Fibroblast of lung (primary cell): ENCODE measurements at regions not wholly inside any gene's neighbourhood (a gene's known extent, or its start where the extent isn't known, plus 50 kb on each side); places are given as distances from the start of the nearest gene placed in this dataset.

Experiments used
- EZH2 ChIP-seq: IDR thresholded peaks from 2 replicates; pipeline ENCODE4 v1.5.1; 2012; ENCODE audit warnings: low read length, control low read depth, mild to moderate bottlenecking; ENCODE audit errors: missing control alignments
- TF ChIP-seq, protein P1 (sequence below), 2 donors: IDR thresholded peaks in 1 of 2; conservative IDR thresholded peaks in 1 of 2; 1 replicate in 1 of 2; 2 replicates in 1 of 2; pipeline ENCODE4 v1.5.1; 2011 to 2012; ENCODE audit warnings: low read length in 2 of 2, control low read depth in 1 of 2, inconsistent platforms in 1 of 2, low read depth in 1 of 2, mild to moderate bottlenecking in 1 of 2

DNA sequence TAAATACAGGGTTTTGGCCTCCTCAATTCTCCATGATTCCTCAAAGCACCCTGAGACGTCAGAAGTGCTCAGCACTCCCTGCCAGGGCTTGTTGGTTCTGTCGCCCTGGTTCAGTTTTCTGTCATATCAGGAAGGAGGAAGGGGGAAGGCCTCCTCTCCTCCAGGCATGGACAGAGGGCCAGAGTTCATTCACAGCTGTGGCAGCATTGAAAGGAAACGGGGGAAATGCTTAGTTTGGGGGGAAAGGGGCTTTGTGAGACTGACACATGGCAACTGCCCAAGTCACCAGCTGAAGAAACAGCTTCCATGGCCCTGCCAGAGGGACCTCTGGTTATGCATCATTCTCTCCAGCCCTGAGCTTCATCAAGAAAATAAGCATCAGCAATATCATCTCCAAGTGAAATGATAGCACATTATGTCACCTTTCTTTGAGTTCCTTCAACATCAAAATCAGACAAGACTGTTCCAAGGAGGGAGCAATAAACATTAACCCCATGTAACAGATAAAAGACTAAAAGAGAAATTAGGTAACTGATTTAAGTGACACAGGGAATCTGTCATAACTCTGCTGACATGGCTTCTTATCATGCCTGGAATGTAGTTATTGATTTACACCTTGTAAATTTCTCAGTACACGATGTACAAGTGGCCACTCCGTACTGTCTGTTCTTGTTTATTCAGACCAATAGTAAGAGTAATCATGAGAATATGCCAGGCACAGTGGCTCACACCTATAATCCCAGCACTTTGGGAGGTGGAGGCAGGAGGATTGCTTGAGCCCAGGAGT, 103.2 kb upstream of the SLC25A33 start:
- TF ChIP-seq, protein P1, sequence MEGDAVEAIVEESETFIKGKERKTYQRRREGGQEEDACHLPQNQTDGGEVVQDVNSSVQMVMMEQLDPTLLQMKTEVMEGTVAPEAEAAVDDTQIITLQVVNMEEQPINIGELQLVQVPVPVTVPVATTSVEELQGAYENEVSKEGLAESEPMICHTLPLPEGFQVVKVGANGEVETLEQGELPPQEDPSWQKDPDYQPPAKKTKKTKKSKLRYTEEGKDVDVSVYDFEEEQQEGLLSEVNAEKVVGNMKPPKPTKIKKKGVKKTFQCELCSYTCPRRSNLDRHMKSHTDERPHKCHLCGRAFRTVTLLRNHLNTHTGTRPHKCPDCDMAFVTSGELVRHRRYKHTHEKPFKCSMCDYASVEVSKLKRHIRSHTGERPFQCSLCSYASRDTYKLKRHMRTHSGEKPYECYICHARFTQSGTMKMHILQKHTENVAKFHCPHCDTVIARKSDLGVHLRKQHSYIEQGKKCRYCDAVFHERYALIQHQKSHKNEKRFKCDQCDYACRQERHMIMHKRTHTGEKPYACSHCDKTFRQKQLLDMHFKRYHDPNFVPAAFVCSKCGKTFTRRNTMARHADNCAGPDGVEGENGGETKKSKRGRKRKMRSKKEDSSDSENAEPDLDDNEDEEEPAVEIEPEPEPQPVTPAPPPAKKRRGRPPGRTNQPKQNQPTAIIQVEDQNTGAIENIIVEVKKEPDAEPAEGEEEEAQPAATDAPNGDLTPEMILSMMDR (conservative IDR thresholded peaks at IDR 0.05 in 1 of 2, IDR thresholded peaks at IDR 0.05 in 1 of 2; ENCODE audit: low read depth in 1 of 2, low read length in 2 of 2) = no peak
- no peak for TF ChIP-seq EZH2
